Sigmoid colon (tissue), 6 donors: ENCODE measurements at regions not wholly inside any gene's neighbourhood (a gene's known extent, or its start where the extent isn't known, plus 50 kb on each side); places are given as distances from the start of the nearest gene placed in this dataset.
A peak's percentile ranks its signal among the peaks of the same experiment; 100 is the strongest.

Experiments
- DNase-seq: peaks from one replicate; pipeline ENCODE4 v3.0.0-alpha.2; 2019
- H3K27ac ChIP-seq, 4 donors: fragments of 200-600 bp; sonication (generic); one replicate each; pipeline ENCODE4 v1.5.1; 2016 to 2019; ENCODE audit warnings: mild to moderate bottlenecking in 1 of 4
- H3K27me3 ChIP-seq, 3 donors: fragments of 200-600 bp; sonication (generic); one replicate each; pipeline ENCODE4 v1.5.1; 2019; ENCODE audit warnings: mild to moderate bottlenecking in 1 of 3
- H3K36me3 ChIP-seq, 4 donors: fragments of 200-600 bp; sonication (generic); one replicate each; pipeline ENCODE4 v1.5.1; 2016 to 2019
- H3K4me1 ChIP-seq, 4 donors: fragments of 200-600 bp; sonication (generic); one replicate each; pipeline ENCODE4 v1.5.1; 2017 to 2019
- H3K4me3 ChIP-seq, 4 donors: fragments of 200-600 bp; sonication (generic); one replicate each; pipeline ENCODE4 v1.5.1; 2017 to 2019; ENCODE audit warnings: mild to moderate bottlenecking in 2 of 4, moderate library complexity in 1 of 4
- H3K9me3 ChIP-seq, 4 donors: fragments of 200-600 bp in 3 of 4; sonication (generic) in 3 of 4; one replicate each; pipeline versions ENCODE4 v1.5.1 to v1.6.1; 2013 to 2019
- EP300 ChIP-seq, 4 donors: sonication (generic); formaldehyde crosslinking; IDR thresholded peaks; one replicate each; pipeline ENCODE4 v1.6.1; 2017; ENCODE audit warnings: antibody characterized with exemption in 4 of 4
- POLR2A ChIP-seq, 2 donors: fragments of 450-650 bp; IDR thresholded peaks; one replicate each; pipeline ENCODE4 v1.6.1; 2016; ENCODE audit warnings: antibody characterized with exemption in 2 of 2, mild to moderate bottlenecking in 2 of 2, moderate library complexity in 2 of 2
- POLR2AphosphoS5 ChIP-seq, 4 donors: sonication (generic); formaldehyde crosslinking; IDR thresholded peaks; one replicate each; pipeline ENCODE4 v1.6.1; 2017; ENCODE audit warnings: antibody characterized with exemption in 4 of 4
- WGBS, 2 donors: extraction: QIAGEN DNeasy Blood & Tissue Kit; methylation state at CpG; one replicate each; pipeline ENCODE4 v1.1.7; 2013; 5-methylcytosine and 5-hydroxymethylcytosine counted together
- intact Hi-C: fragments of 100-400 bp; cut with DNase I; formaldehyde crosslinking; loops from one replicate; pipeline ENCODE4 v1.15.1; 2023
- TF ChIP-seq, protein P1 (sequence below), 4 experiments: fragments of 450-650 bp in 3 of 4; fragments of 200-600 bp in 1 of 4; IDR thresholded peaks; one replicate each; pipeline ENCODE4 v1.5.1; 2016 to 2019; ENCODE audit warnings: antibody characterized with exemption in 4 of 4, mild to moderate bottlenecking in 3 of 4, moderate library complexity in 2 of 4
- donor health status: healthy with polysubstance abuse.
- donor health status: healthy.

DNA sequence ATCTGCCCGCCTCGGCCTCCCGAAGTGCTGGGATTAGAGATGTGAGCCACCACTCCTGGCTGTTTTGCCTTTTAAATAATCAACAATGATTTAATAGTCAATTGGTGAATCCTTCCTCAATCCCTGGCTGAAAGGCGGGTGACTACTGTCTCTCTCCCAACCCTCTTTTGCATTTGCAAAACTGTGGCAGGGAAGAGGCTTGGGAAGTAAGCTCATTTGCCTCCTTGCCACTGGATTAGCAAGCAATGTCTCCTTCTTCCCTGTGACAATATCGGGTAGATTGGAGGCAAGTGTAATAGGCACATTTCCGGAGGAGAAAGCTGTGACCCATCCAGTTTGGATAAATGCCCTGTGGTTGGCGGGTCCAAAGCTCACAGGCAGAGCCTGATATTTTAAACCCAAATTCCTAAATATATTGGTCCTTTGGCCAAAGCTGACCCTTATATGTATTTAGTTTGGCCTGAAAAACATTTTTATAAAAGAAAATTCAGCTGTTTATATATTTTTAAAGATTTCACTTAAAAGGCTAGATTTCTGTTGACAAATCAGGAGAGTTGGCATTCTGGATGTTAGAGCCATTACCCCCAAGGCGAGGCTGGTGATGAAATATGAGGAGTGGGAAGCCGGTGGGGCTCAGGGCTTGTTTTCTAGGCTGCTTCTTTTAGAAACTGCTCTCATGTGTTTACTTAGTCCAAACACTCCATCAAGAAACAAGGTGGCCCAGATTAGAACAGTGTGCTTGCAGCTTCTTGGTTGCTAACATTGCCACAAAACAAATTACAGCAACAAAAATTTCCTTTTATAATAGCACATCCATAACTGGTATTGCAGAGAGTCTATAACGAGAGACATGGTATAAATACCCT, 646.9 kb upstream of the TMEM132C start:
- no peak overlapping the region for H3K4me3 ChIP-seq
- H3K36me3 ChIP-seq = no peaks in the 10 kb centered on the region
- H3K27ac ChIP-seq = no peak overlapping the region
- H3K27me3 ChIP-seq = no peaks in the 10 kb centered on the region
- TF ChIP-seq POLR2AphosphoS5 (IDR thresholded peaks at IDR 0.05) (no peak), POLR2A (IDR thresholded peaks at IDR 0.05) (no peak), EP300 (IDR thresholded peaks at IDR 0.05) (no peak)
- TF ChIP-seq, protein P1, sequence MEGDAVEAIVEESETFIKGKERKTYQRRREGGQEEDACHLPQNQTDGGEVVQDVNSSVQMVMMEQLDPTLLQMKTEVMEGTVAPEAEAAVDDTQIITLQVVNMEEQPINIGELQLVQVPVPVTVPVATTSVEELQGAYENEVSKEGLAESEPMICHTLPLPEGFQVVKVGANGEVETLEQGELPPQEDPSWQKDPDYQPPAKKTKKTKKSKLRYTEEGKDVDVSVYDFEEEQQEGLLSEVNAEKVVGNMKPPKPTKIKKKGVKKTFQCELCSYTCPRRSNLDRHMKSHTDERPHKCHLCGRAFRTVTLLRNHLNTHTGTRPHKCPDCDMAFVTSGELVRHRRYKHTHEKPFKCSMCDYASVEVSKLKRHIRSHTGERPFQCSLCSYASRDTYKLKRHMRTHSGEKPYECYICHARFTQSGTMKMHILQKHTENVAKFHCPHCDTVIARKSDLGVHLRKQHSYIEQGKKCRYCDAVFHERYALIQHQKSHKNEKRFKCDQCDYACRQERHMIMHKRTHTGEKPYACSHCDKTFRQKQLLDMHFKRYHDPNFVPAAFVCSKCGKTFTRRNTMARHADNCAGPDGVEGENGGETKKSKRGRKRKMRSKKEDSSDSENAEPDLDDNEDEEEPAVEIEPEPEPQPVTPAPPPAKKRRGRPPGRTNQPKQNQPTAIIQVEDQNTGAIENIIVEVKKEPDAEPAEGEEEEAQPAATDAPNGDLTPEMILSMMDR (IDR thresholded peaks at IDR 0.05) = no peak
- intact Hi-C loops = no loop called here
- no peaks in the 10 kb centered on the region for H3K9me3 ChIP-seq
- 65 to 67% methylated on average over 10 of the region's 10 CpGs for WGBS, 2 donors
- DNase-seq = no peak
- no peaks in the 10 kb centered on the region for H3K4me1 ChIP-seq

DNA sequence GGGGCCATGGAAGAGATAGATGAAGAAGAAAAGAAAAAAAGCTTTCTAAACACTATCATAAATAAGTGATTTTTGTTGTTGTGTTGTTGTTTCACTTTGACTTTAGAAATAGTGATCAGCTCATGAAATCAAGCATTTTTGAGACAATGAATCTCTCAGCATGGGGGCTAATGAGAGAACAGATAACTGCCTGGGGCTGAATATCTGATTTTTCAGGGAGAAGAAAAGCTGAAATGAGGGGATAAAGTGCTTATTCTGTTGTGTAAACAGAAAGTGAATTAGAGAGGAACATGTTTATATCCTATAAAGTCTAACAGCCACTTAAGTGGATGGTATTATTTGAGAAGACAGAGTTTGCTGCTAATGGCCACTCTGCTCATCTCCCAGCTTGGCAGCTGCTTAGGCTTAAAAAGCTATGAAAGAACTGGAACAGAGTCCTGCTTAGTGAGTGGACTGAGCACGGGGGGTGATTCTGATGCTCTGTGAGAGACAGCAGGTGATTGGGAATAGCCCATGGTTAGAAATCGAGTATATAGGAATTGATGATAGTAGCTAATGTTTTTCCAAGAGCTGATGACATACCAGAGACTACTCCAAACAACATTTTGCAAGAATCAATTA, 646.1 kb upstream of the TMEM132C start:
- no peak overlapping the region for H3K27ac ChIP-seq
- H3K36me3 ChIP-seq = no peaks in the 10 kb centered on the region
- H3K27me3 ChIP-seq = no peaks in the 10 kb centered on the region
- no peaks in the 10 kb centered on the region for H3K9me3 ChIP-seq
- TF ChIP-seq EP300 (IDR thresholded peaks at IDR 0.05) = no peak
- TF ChIP-seq, protein P1 (IDR thresholded peaks at IDR 0.05) = no peak
- TF ChIP-seq POLR2A (IDR thresholded peaks at IDR 0.05) = no peak
- TF ChIP-seq POLR2AphosphoS5 (IDR thresholded peaks at IDR 0.05) = no peak
- DNase-seq = no peak
- intact Hi-C loops = no loop called here
- WGBS, 2 donors = 46 to 54% methylated on average over 2 of the region's 2 CpGs
- no peaks in the 10 kb centered on the region for H3K4me1 ChIP-seq
- no peak overlapping the region for H3K4me3 ChIP-seq

DNA sequence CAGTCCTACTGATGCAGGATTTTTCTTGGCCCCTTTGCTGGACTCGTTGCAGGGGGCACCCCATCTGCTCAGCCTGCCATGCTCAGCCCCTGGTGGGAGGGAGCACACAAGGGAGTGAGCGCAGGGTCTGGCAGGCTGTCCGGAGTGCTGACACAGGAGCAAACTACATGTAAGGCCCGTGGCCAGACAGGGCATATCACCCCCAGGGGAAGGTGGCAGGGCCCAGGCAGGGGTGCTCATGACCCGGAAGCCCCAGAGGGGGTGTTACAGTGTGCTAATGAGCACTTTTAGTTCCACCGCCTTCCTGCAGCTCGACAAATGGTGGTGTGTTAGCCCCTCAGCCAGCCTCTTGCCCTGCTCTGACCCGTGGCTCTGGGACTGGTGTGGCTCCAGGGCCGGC, 645.6 kb upstream of the TMEM132C start:
- intact Hi-C loops = no loop called here
- Histone ChIP-seq H3K27ac (no peak overlapping the region), H3K9me3 (no peaks in the 10 kb centered on the region), H3K4me3 (no peak overlapping the region), H3K36me3 (no peaks in the 10 kb centered on the region), H3K4me1 (no peaks in the 10 kb centered on the region), H3K27me3 (no peaks in the 10 kb centered on the region)
- peak; percentile 58 for DNase-seq
- TF ChIP-seq POLR2A (IDR thresholded peaks at IDR 0.05) = no peak
- TF ChIP-seq, protein P1 (IDR thresholded peaks at IDR 0.05) = no peak
- TF ChIP-seq EP300 (IDR thresholded peaks at IDR 0.05) = no peak
- no peak for TF ChIP-seq POLR2AphosphoS5 (IDR thresholded peaks at IDR 0.05)
- 62 to 71% methylated on average over 9 of the region's 9 CpGs for whole genome bisulfite sequencing, 2 donors

GRCh38 chr12:127623362-127623761, 643.6 kb upstream of the TMEM132C start:
- Histone ChIP-seq H3K27me3 (no peaks in the 10 kb centered on the region), H3K4me1 (peaks cover 0 to 2% (median 0%) of the 10 kb centered on the region in 4 donors), H3K4me3 (no peak overlapping the region), H3K27ac (no peak overlapping the region), H3K36me3 (no peaks in the 10 kb centered on the region), H3K9me3 (no peaks in the 10 kb centered on the region)
- 85 to 93% methylated on average over 4 of the region's 4 CpGs for WGBS, 2 donors
- TF ChIP-seq EP300 (IDR thresholded peaks at IDR 0.05) = no peak
- TF ChIP-seq, protein P1 (IDR thresholded peaks at IDR 0.05) = no peak
- no peak for TF ChIP-seq POLR2A (IDR thresholded peaks at IDR 0.05)
- TF ChIP-seq POLR2AphosphoS5 (IDR thresholded peaks at IDR 0.05) = no peak
- intact Hi-C loops = no loop called here
- DNase-seq = no peak
